ENCODE measurements at regions not wholly inside any gene's neighbourhood (a gene's known extent, or its start where the extent isn't known, plus 50 kb on each side); places are given as distances from the start of the nearest gene placed in this dataset.
"Not testable (repeated sequence)": the region's sequence is repeated elsewhere in the genome, so short reads cannot be mapped to it uniquely, and the experiment has no call there.

GRCh38 chr7:112654322-112655216 lies 135.6 kb downstream of the TMEM168 start:
- intact Hi-C loops (cut with micrococcal nuclease), result no loop called here
- DNase-seq (no peak), ATAC-seq (no peak)

GRCh38 chr7:112665709-112666108 lies 124.5 kb downstream of the TMEM168 start:
- peak; percentile 59 for ATAC-seq

GRCh38 chr7:112668561-112668960 lies 121.6 kb downstream of the TMEM168 start:
- no peak for ATAC-seq
- intact Hi-C loops (cut with micrococcal nuclease), result no loop called here
- DNase-seq, result no peak

More at GRCh38 chr7:112665709-112666108, 124.5 kb downstream of the TMEM168 start:
- DNase-seq, result no peak
- intact Hi-C loops (cut with micrococcal nuclease), result no loop called here

GRCh38 chr7:112669306-112669705 lies 120.9 kb downstream of the TMEM168 start:
- intact Hi-C loops (cut with micrococcal nuclease), result no loop called here
- DNase-seq, result no peak

GRCh38 chr7:112670193-112670592 lies 120.0 kb downstream of the TMEM168 start:
- no peak for DNase-seq
- intact Hi-C loops (cut with micrococcal nuclease), result no loop called here
- ATAC-seq, result no peak

More at GRCh38 chr7:112669306-112669705, 120.9 kb downstream of the TMEM168 start:
- ATAC-seq, result no peak

DNA sequence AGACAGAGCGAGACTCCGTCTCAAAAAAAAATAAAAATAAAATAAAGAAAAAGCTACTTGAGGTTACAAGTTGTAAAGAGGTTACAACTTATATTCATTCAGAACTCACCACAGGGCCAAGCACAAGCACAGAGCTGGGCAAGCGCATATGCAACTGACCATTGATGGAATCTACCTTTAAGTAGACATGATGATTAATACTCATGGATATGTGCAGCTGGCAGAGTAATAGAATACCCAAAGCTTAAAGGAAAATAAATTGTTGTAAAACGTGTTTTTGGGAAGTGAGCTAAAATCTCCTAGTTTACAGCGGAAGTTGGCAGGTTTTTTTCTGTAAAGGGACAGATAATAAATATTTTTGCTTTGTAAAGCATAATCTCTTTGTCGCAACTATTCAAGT lies 111.6 kb downstream of the TMEM168 start:
- DNase-seq (no peak), ATAC-seq (no peak)
- intact Hi-C loops (cut with micrococcal nuclease), result no loop called here

- ATAC-seq; DNase-seq; intact Hi-C loops (cut with micrococcal nuclease): not testable (repeated sequence)
Observed at GRCh38 chr7:112689466-112690177, 100.6 kb downstream of the TMEM168 start.

GRCh38 chr7:112692333-112692732 lies 97.9 kb downstream of the TMEM168 start:
- intact Hi-C loops (cut with micrococcal nuclease), result no loop called here
- DNase-seq (no peak), ATAC-seq (peak; percentile 81)

DNA sequence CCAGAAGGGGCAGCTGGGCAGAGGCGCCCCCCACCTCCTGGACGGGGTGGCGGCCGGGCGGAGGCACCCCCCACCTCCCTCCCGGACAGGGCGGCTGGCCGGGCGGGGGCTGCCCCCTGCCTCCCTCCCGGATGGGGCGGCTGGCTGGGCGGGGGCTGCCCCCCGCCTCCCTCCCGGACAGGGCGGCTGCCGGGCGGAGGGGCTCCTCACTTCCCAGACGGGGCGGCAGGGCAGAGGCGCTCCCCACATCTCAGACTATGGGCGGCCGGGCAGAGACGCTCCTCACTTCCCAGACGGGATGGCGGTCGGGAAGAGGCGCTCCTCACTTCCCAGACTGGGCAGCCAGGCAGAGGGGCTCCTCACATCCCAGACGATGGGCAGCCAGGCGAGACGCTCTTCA lies 93.0 kb downstream of the TMEM168 start:
- intact Hi-C loops (cut with micrococcal nuclease); DNase-seq; ATAC-seq: not testable (repeated sequence)

GRCh38 chr7:112699725-112700513 lies 90.3 kb downstream of the TMEM168 start:
- DNase-seq (no peak), ATAC-seq (peak; percentile 86)
- intact Hi-C loops (cut with micrococcal nuclease), result no loop called here

DNA sequence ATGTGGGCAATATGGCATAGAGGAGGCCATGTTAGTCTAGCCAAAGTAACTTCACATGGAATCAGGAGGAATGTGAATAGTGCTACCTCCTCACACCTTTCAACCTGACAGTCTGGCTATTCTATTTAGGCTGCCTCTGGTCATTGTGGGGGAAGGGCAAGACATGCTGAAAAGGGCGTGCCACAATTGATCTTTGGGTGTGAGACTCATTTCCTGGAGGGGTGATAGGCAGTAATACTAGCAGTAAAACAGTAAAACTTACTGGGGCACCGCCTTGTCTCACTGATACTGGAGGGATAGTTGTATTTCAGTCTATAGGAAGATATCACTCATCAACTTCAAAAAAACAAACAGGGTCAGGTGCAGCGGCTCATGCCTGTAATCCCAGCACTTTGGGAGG lies 88.7 kb downstream of the TMEM168 start:
- ATAC-seq (no peak), DNase-seq (no peak)
- intact Hi-C loops (cut with micrococcal nuclease), result no loop called here

DNA sequence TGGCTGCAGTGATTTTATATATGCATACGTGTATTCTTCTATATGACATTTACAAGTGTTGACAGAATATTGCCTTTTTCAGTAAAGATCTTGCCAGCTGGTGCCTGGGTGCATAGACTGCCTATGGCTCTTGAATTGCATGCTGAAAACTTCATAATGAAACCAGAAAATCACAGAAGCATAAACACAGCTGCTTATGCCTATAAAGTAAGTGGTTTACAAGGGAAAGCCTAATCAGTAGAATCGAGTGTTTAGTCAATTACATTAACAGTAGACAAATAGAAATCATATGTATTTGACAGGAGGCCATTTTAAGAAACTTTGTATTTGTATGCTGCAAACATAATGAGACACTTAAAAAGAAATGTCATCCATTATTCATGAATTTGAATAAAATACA lies 82.5 kb downstream of the TMEM168 start:
- intact Hi-C loops (cut with micrococcal nuclease), result no loop called here

GRCh38 chr7:112708236-112708635 lies 82.0 kb downstream of the TMEM168 start:
- intact Hi-C loops (cut with micrococcal nuclease), result no loop called here
- no peak for ATAC-seq
- no peak for DNase-seq

More for the DNA sequence above, 82.5 kb downstream of the TMEM168 start:
- ATAC-seq (no peak), DNase-seq (no peak)
